Keratinocyte (primary cell): ENCODE measurements at regions not wholly inside any gene's neighbourhood (a gene's known extent, or its start where the extent isn't known, plus 50 kb on each side); places are given as distances from the start of the nearest gene placed in this dataset.

ENCODE experiments used
- DNase-seq: peaks from one replicate; pipeline ENCODE4 v3.0.0-alpha.2; 2011; ENCODE audit warnings: low read depth, missing footprints, low spot score
- FAIRE-seq: peaks from 2 replicates; lab custom pipeline; 2011; peaks lifted over from hg19 to GRCh38; lab: Jason Lieb, UNC
- H2AFZ ChIP-seq: 2 replicates; pipeline ENCODE4 v1.6.0; 2012; ENCODE audit warnings: low read length, control low read depth, inconsistent platforms; ENCODE audit not compliant: control insufficient read depth
- H3K27ac ChIP-seq: 2 replicates; pipeline ENCODE4 v1.5.1; 2011; ENCODE audit warnings: low read length; ENCODE audit not compliant: control insufficient read depth, insufficient read depth
- H3K27me3 ChIP-seq: 3 replicates; pipeline ENCODE4 v1.6.0; 2011; ENCODE audit warnings: low read length; ENCODE audit not compliant: control insufficient read depth, insufficient read depth; ENCODE audit errors: extremely low read depth
- H3K36me3 ChIP-seq, 2 experiments: 2 replicates in 1 of 2; 3 replicates in 1 of 2; pipeline ENCODE4 v1.5.1; 2011; ENCODE audit warnings: low read length in 2 of 2, mild to moderate bottlenecking in 1 of 2; ENCODE audit not compliant: control insufficient read depth in 2 of 2, insufficient read depth in 2 of 2; ENCODE audit errors: extremely low read depth in 1 of 2
- H3K4me1 ChIP-seq: 3 replicates; pipeline ENCODE4 v1.5.1; 2011; ENCODE audit warnings: low read length; ENCODE audit not compliant: control insufficient read depth, insufficient read depth; ENCODE audit errors: extremely low read depth
- H3K4me2 ChIP-seq: 3 replicates; pipeline ENCODE4 v1.6.0; 2011; ENCODE audit warnings: low read depth, low read length; ENCODE audit not compliant: control insufficient read depth, insufficient read depth; ENCODE audit errors: extremely low read depth
- H3K4me3 ChIP-seq, 3 experiments: fragments of 200-600 bp in 1 of 3; sonication (generic) in 1 of 3; 2 replicates in 2 of 3; 3 replicates in 1 of 3; pipeline ENCODE4 v1.5.1; 2011 to 2016; ENCODE audit warnings: low read length in 3 of 3, mild to moderate bottlenecking in 3 of 3, control low read depth in 2 of 3, inconsistent platforms in 1 of 3, low read depth in 1 of 3, mixed read lengths in 1 of 3, mixed run types in 1 of 3, moderate library complexity in 1 of 3; ENCODE audit not compliant: control insufficient read depth in 2 of 3, insufficient read depth in 2 of 3; ENCODE audit errors: extremely low read depth in 1 of 3
- H3K79me2 ChIP-seq: 2 replicates; pipeline ENCODE4 v1.6.0; 2012; ENCODE audit warnings: low read length; ENCODE audit not compliant: control insufficient read depth, insufficient read depth
- H3K9ac ChIP-seq: 3 replicates; pipeline ENCODE4 v1.6.0; 2011; ENCODE audit warnings: low read length; ENCODE audit not compliant: control insufficient read depth, insufficient read depth; ENCODE audit errors: extremely low read depth
- H3K9me1 ChIP-seq: 3 replicates; pipeline ENCODE4 v1.6.0; 2011; ENCODE audit warnings: low read length; ENCODE audit not compliant: control insufficient read depth, insufficient read depth; ENCODE audit errors: extremely low read depth
- H3K9me3 ChIP-seq: 2 replicates; pipeline ENCODE4 v1.5.1; 2012; ENCODE audit warnings: low read depth, low read length; ENCODE audit not compliant: control insufficient read depth
- H4K20me1 ChIP-seq: 3 replicates; pipeline ENCODE4 v1.6.0; 2011; ENCODE audit warnings: low read length; ENCODE audit not compliant: control insufficient read depth, insufficient read depth; ENCODE audit errors: extremely low read depth
- EZH2 ChIP-seq: IDR thresholded peaks from one replicate; pipeline ENCODE4 v1.6.1; 2012; ENCODE audit warnings: inconsistent platforms, mild to moderate bottlenecking, low read length, moderate library complexity
- dilution Hi-C: fragments of 300-500 bp; cut with MboI; formaldehyde crosslinking; loops from one replicate; pipeline ENCODE4 v1.7.0; 2020; ENCODE audit warnings: low sequenced_read_pairs; ENCODE audit not compliant: extremely low pct_ligation_motif_present
- TF ChIP-seq, protein P1 (sequence below), 3 experiments: IDR thresholded peaks in 1 of 3; conservative IDR thresholded peaks in 1 of 3; optimal IDR thresholded peaks in 1 of 3; 2 replicates in 2 of 3; 3 replicates in 1 of 3; pipeline versions ENCODE3 to v1.5.1; 2011; ENCODE audit warnings: low read length in 3 of 3, mild to moderate bottlenecking in 3 of 3, moderate library complexity in 2 of 3, control low read depth in 1 of 3, inconsistent platforms in 1 of 3; ENCODE audit not compliant: insufficient read depth in 2 of 3; ENCODE audit errors: extremely low read depth in 1 of 3

GRCh38 chr13:105144020-105144419 is 1391.4 kb downstream of the EFNB2 start:
- TF ChIP-seq, protein P1, sequence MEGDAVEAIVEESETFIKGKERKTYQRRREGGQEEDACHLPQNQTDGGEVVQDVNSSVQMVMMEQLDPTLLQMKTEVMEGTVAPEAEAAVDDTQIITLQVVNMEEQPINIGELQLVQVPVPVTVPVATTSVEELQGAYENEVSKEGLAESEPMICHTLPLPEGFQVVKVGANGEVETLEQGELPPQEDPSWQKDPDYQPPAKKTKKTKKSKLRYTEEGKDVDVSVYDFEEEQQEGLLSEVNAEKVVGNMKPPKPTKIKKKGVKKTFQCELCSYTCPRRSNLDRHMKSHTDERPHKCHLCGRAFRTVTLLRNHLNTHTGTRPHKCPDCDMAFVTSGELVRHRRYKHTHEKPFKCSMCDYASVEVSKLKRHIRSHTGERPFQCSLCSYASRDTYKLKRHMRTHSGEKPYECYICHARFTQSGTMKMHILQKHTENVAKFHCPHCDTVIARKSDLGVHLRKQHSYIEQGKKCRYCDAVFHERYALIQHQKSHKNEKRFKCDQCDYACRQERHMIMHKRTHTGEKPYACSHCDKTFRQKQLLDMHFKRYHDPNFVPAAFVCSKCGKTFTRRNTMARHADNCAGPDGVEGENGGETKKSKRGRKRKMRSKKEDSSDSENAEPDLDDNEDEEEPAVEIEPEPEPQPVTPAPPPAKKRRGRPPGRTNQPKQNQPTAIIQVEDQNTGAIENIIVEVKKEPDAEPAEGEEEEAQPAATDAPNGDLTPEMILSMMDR (optimal IDR thresholded peaks at IDR 0.05 in 1 of 3, IDR thresholded peaks at IDR 0.05 in 1 of 3, conservative IDR thresholded peaks at IDR 0.05 in 1 of 3; ENCODE audit: extremely low read depth in 1 of 3, insufficient read depth in 2 of 3, low read length in 3 of 3), result no peak
- TF ChIP-seq EZH2, result no peak
- dilution Hi-C loops, result no loop called here
- Histone ChIP-seq H3K27ac (no peak overlapping the region), H3K79me2 (no peaks in the 10 kb centered on the region), H3K9me1 (no peaks in the 10 kb centered on the region), H3K27me3 (no peaks in the 10 kb centered on the region), H3K9ac (no peak overlapping the region), H4K20me1 (no peaks in the 10 kb centered on the region), H3K9me3 (no peaks in the 10 kb centered on the region), H2AFZ (no peak overlapping the region), H3K36me3 (no peaks in the 10 kb centered on the region), H3K4me3 (no peak overlapping the region), H3K4me2 (no peak overlapping the region), H3K4me1 (no peaks in the 10 kb centered on the region)
- FAIRE-seq (no peak), DNase-seq (no peak)

DNA sequence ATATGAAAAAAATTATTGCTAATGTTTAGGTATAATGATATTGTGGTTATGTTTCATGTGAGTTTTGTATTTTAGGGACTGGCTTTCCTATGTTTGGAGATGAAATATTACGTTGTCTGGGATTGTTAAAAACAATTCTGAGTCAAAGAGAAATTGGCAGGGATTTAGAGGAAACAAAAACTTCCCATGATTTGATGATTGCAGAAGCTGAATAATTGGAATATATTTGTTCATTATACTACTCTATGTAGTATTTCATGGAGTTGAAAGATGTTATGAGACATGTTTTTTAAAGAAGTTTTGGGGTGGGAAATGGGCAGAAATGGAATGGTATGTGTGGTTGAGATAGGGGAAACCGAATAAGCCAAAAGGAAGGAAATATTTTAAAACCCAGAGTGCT is 1392.9 kb downstream of the EFNB2 start:
- Histone ChIP-seq H3K79me2 (no peaks in the 10 kb centered on the region), H3K9me3 (no peaks in the 10 kb centered on the region), H3K27me3 (no peaks in the 10 kb centered on the region), H3K4me2 (no peak overlapping the region), H3K27ac (no peak overlapping the region), H3K4me1 (no peaks in the 10 kb centered on the region), H3K9me1 (no peaks in the 10 kb centered on the region), H3K4me3 (no peak overlapping the region), H2AFZ (no peak overlapping the region), H4K20me1 (no peaks in the 10 kb centered on the region), H3K9ac (no peak overlapping the region), H3K36me3 (no peaks in the 10 kb centered on the region)
- no peak for DNase-seq
- no peak for TF ChIP-seq EZH2
- TF ChIP-seq, protein P1 (optimal IDR thresholded peaks at IDR 0.05 in 1 of 3, IDR thresholded peaks at IDR 0.05 in 1 of 3, conservative IDR thresholded peaks at IDR 0.05 in 1 of 3; ENCODE audit: extremely low read depth in 1 of 3, insufficient read depth in 2 of 3, low read length in 3 of 3), result no peak
- dilution Hi-C loops, result no loop called here
- no peak for FAIRE-seq
